GM23338 (cell line): ENCODE measurements at regions not wholly inside any gene's neighbourhood (a gene's known extent, or its start where the extent isn't known, plus 50 kb on each side); places are given as distances from the start of the nearest gene placed in this dataset.

Experiments
- EZH2 ChIP-seq: fragments of 200-600 bp; sonication (generic); IDR thresholded peaks from one replicate; pipeline ENCODE4 v1.8.0; 2017; ENCODE audit warnings: antibody characterized with exemption, mild to moderate bottlenecking, low read depth; ENCODE audit not compliant: unreplicated experiment
- NANOG ChIP-seq: IDR thresholded peaks from 2 replicates; pipeline ENCODE4 v1.6.1; 2016; ENCODE audit warnings: antibody characterized with exemption, borderline replicate concordance
- POLR2AphosphoS5 ChIP-seq: IDR thresholded peaks from 2 replicates; pipeline ENCODE4 v1.6.1; 2016; ENCODE audit warnings: antibody characterized with exemption, low read depth
- STAT1 ChIP-seq: IDR thresholded peaks from one replicate; pipeline ENCODE4 v1.6.1; 2016; ENCODE audit warnings: antibody characterized with exemption; ENCODE audit not compliant: unreplicated experiment
- ZNF331 ChIP-seq: fragments of 250-450 bp; sonication (Bioruptor Pico); IDR thresholded peaks from 2 replicates; pipeline ENCODE4 v1.5.0; 2020; ENCODE audit warnings: low read depth, mild to moderate bottlenecking, moderate library complexity
- TF ChIP-seq, protein P1 (sequence below), 2 experiments: fragments of 200-600 bp in 1 of 2; sonication (generic) in 1 of 2; conservative IDR thresholded peaks; 2 replicates each; pipeline versions ENCODE4 v1.5.1 to v1.6.1; 2016 to 2017; ENCODE audit warnings: antibody characterized with exemption in 2 of 2, low read depth in 2 of 2, mild to moderate bottlenecking in 2 of 2, moderate library complexity in 1 of 2
- TF ChIP-seq, protein P2 (sequence below): IDR thresholded peaks from one replicate; pipeline ENCODE4 v1.6.1; 2018; ENCODE audit warnings: antibody characterized with exemption; ENCODE audit not compliant: unreplicated experiment

DNA sequence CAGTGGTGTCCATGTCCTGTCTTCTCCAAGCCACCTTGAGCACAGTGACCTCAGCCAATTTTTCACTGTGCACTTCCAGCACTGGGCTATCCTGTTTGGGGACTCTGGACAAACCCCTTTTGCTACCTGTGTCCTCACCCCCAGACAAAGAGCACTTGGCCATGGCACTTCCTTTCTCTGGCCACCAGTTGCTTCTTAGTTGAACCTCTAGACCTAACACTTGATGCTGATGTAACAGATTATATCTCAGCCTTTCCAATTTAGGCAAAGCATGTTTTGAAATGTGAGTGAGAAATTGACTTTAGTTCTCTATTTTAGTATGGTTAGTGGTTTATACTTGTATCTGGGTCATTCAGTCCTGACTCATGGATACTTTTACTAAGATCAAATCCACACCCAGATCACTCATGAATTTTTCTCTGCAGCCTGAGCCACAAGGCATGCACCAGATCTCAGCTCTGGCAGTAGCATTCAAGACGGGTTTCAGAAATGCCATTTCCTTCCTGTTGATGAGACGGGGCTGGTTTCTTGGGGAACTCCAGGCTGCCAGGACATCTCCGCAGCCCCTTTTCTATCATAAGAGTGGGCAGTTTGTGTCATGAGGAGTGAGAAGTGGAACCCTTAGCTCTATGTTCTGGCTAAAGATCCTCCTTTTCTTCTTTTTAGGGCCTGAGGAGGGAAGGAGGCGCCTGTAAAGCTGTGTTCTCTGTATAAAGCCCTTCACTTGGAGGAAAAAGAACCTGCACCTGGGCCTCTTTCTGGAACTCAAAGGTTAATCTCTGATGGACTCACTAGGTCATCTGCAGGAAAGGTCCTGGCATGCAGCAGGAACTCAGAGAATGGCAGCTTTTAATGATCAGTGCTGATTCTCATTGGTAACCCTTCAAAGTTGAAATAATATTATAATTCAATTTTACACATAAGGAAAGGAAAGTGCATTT lies 185.6 kb upstream of the TENM4 start:
- TF ChIP-seq POLR2AphosphoS5: no peak
- TF ChIP-seq, protein P1, sequence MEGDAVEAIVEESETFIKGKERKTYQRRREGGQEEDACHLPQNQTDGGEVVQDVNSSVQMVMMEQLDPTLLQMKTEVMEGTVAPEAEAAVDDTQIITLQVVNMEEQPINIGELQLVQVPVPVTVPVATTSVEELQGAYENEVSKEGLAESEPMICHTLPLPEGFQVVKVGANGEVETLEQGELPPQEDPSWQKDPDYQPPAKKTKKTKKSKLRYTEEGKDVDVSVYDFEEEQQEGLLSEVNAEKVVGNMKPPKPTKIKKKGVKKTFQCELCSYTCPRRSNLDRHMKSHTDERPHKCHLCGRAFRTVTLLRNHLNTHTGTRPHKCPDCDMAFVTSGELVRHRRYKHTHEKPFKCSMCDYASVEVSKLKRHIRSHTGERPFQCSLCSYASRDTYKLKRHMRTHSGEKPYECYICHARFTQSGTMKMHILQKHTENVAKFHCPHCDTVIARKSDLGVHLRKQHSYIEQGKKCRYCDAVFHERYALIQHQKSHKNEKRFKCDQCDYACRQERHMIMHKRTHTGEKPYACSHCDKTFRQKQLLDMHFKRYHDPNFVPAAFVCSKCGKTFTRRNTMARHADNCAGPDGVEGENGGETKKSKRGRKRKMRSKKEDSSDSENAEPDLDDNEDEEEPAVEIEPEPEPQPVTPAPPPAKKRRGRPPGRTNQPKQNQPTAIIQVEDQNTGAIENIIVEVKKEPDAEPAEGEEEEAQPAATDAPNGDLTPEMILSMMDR (conservative IDR thresholded peaks at IDR 0.05; ENCODE audit: low read depth in 2 of 2): no peak
- TF ChIP-seq, protein P2, sequence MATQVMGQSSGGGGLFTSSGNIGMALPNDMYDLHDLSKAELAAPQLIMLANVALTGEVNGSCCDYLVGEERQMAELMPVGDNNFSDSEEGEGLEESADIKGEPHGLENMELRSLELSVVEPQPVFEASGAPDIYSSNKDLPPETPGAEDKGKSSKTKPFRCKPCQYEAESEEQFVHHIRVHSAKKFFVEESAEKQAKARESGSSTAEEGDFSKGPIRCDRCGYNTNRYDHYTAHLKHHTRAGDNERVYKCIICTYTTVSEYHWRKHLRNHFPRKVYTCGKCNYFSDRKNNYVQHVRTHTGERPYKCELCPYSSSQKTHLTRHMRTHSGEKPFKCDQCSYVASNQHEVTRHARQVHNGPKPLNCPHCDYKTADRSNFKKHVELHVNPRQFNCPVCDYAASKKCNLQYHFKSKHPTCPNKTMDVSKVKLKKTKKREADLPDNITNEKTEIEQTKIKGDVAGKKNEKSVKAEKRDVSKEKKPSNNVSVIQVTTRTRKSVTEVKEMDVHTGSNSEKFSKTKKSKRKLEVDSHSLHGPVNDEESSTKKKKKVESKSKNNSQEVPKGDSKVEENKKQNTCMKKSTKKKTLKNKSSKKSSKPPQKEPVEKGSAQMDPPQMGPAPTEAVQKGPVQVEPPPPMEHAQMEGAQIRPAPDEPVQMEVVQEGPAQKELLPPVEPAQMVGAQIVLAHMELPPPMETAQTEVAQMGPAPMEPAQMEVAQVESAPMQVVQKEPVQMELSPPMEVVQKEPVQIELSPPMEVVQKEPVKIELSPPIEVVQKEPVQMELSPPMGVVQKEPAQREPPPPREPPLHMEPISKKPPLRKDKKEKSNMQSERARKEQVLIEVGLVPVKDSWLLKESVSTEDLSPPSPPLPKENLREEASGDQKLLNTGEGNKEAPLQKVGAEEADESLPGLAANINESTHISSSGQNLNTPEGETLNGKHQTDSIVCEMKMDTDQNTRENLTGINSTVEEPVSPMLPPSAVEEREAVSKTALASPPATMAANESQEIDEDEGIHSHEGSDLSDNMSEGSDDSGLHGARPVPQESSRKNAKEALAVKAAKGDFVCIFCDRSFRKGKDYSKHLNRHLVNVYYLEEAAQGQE: no peak
- TF ChIP-seq EZH2: no peak
- TF ChIP-seq ZNF331 (CRISPR knock-in tag): no peak
- TF ChIP-seq NANOG: no peak
- no peak for TF ChIP-seq STAT1
